ENCODE measurements at regions not wholly inside any gene's neighbourhood (a gene's known extent, or its start where the extent isn't known, plus 50 kb on each side); places are given as distances from the start of the nearest gene placed in this dataset.

DNA sequence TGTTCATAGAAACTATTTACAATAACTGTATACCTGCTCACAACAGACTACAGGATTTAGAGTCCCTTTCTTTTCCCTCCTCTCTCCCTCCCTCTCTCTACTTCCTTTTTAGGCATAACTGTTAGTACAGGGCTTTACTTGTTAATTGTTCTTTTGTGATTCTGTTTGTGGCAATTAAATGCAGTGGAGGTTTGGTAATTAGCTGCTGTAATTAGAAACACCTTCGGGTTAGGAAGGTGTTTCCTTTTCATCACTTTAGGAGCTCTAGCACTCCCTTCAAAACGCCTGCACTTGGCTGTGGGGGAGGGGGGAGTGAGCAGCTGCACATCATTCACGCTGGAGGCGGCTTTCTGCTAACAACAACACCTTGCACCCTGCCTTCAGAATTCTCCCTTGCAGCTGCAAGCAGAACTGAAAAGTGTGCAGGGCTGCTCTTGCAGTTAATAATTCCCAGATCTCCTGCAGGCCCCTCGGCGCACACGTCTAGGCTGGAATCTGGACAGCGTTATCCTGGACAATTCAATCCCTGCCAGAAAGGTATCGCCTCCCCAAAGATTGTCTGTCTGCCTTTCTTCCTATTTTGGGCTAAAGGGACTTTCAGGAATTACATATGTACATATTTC, 242.6 kb upstream of the RGMA start:
- TF ChIP-seq CTCF (IDR thresholded peaks at IDR 0.05) = no peak
- Histone ChIP-seq H3K9me3 (no peaks in the 10 kb centered on the region), H3K27me3 (no peaks in the 10 kb centered on the region), H3K27ac (no peak overlapping the region), H3K36me3 (no peaks in the 10 kb centered on the region), H3K4me1 (no peaks in the 10 kb centered on the region), H3K4me3 (no peak overlapping the region), H3K9ac (ENCODE audit: low read depth in 2 of 2, low read length in 2 of 2) (no peak overlapping the region)
- intact Hi-C loops (cut with DNase I) = no loop called here
- no peak for DNase-seq

- TF ChIP-seq CTCF (IDR thresholded peaks at IDR 0.05) = no peak
- Histone ChIP-seq H3K27ac (no peak overlapping the region), H3K36me3 (no peaks in the 10 kb centered on the region), H3K27me3 (no peaks in the 10 kb centered on the region), H3K4me1 (no peaks in the 10 kb centered on the region), H3K9me3 (no peaks in the 10 kb centered on the region), H3K4me3 (no peak overlapping the region), H3K9ac (ENCODE audit: low read depth in 2 of 2, low read length in 2 of 2) (no peak overlapping the region)
- intact Hi-C loops (cut with DNase I) = no loop called here
- DNase-seq = no peak
Measured at GRCh38 chr15:93330912-93331544, 242.0 kb upstream of the RGMA start.

GRCh38 chr15:93327364-93327763, 238.4 kb upstream of the RGMA start:
- intact Hi-C loops (cut with DNase I) = no loop called here

GRCh38 chr15:93324186-93324975, 235.4 kb upstream of the RGMA start:
- no peak for TF ChIP-seq CTCF (IDR thresholded peaks at IDR 0.05)
- H3K9ac ChIP-seq (ENCODE audit: low read depth in 2 of 2, low read length in 2 of 2) = no peak overlapping the region
- no peak overlapping the region for H3K27ac ChIP-seq
- DNase-seq = no peak
- H3K27me3 ChIP-seq = no peaks in the 10 kb centered on the region
- no peak overlapping the region for H3K4me3 ChIP-seq
- no peaks in the 10 kb centered on the region for H3K36me3 ChIP-seq
- intact Hi-C loops (cut with DNase I) = no loop called here
- no peaks in the 10 kb centered on the region for H3K9me3 ChIP-seq
- H3K4me1 ChIP-seq = no peaks in the 10 kb centered on the region

More at GRCh38 chr15:93327364-93327763, 238.4 kb upstream of the RGMA start:
- TF ChIP-seq CTCF (IDR thresholded peaks at IDR 0.05) = no peak
- Histone ChIP-seq H3K4me1 (no peaks in the 10 kb centered on the region), H3K27me3 (no peaks in the 10 kb centered on the region), H3K36me3 (no peaks in the 10 kb centered on the region), H3K9me3 (no peaks in the 10 kb centered on the region), H3K9ac (ENCODE audit: low read depth in 2 of 2, low read length in 2 of 2) (no peak overlapping the region), H3K27ac (no peak overlapping the region), H3K4me3 (no peak overlapping the region)
- no peak for DNase-seq

- no peak for DNase-seq
- no peak overlapping the region for H3K4me3 ChIP-seq
- no peaks in the 10 kb centered on the region for H3K36me3 ChIP-seq
- no peaks in the 10 kb centered on the region for H3K9me3 ChIP-seq
- intact Hi-C loops (cut with DNase I) = no loop called here
- H3K4me1 ChIP-seq = no peaks in the 10 kb centered on the region
- no peak overlapping the region for H3K9ac ChIP-seq (ENCODE audit: low read depth in 2 of 2, low read length in 2 of 2)
- no peak overlapping the region for H3K27ac ChIP-seq
- TF ChIP-seq CTCF (IDR thresholded peaks at IDR 0.05) = no peak
- H3K27me3 ChIP-seq = no peaks in the 10 kb centered on the region
Measured at GRCh38 chr15:93321881-93322282, 232.9 kb upstream of the RGMA start.
